K562 (cell line): ENCODE measurements at regions not wholly inside any gene's neighbourhood (a gene's known extent, or its start where the extent isn't known, plus 50 kb on each side); places are given as distances from the start of the nearest gene placed in this dataset.

Experiments used
- ARID2 ChIP-seq: fragments of 450-650 bp; IDR thresholded peaks from 2 replicates; pipeline ENCODE4 v1.6.1; 2017; ENCODE audit warnings: antibody characterized with exemption, mild to moderate bottlenecking
- BDP1 ChIP-seq: IDR thresholded peaks from 3 replicates; pipeline ENCODE4 v1.6.1; 2011; ENCODE audit not compliant: insufficient read length, insufficient read depth
- CREM ChIP-seq: IDR thresholded peaks from 2 replicates; pipeline ENCODE4 v1.6.1; 2014; ENCODE audit warnings: antibody characterized with exemption, low read depth
- E2F3 ChIP-seq: fragments of 250-450 bp; sonication (Bioruptor Pico); IDR thresholded peaks from 2 replicates; pipeline ENCODE4 v1.4.0; 2020; ENCODE audit warnings: mild to moderate bottlenecking
- GTF2E2 ChIP-seq: fragments of 200-800 bp; sonication (Bioruptor generic); IDR thresholded peaks from 2 replicates; pipeline ENCODE4 v1.6.1; 2016; ENCODE audit warnings: missing genetic modification characterization, missing compliant biosample characterization
- JUN ChIP-seq, 2 experiments: sonication (generic) in 1 of 2; formaldehyde crosslinking in 1 of 2; IDR thresholded peaks; 2 replicates each; pipeline versions ENCODE4 v1.6.1 to v1.8.0; 2012 to 2022; ENCODE audit warnings: borderline replicate concordance in 2 of 2, mild to moderate bottlenecking in 2 of 2, improper control_type of control experiment in 1 of 2, low read depth in 1 of 2, low read length in 1 of 2, missing genetic modification reagents in 1 of 2
- MYBL2 ChIP-seq, 2 experiments: fragments of 450-650 bp in 1 of 2; sonication (generic) in 1 of 2; formaldehyde crosslinking in 1 of 2; IDR thresholded peaks; 2 replicates each; pipeline versions ENCODE4 v1.6.1 to v1.8.1; 2017 to 2022; ENCODE audit warnings: borderline replicate concordance in 1 of 2, inconsistent platforms in 1 of 2, low read depth in 1 of 2, mild to moderate bottlenecking in 1 of 2, missing genetic modification reagents in 1 of 2, moderate library complexity in 1 of 2
- NCOR1 ChIP-seq: fragments of 450-650 bp; IDR thresholded peaks from 2 replicates; pipeline ENCODE4 v1.6.1; 2016; ENCODE audit warnings: mild to moderate bottlenecking, moderate library complexity
- SFPQ ChIP-seq: fragments of 200-400 bp; formaldehyde crosslinking; IDR thresholded peaks from 2 replicates; pipeline ENCODE4 v1.6.1; 2017; ENCODE audit warnings: mild to moderate bottlenecking, low read depth, low read length, moderate library complexity

DNA sequence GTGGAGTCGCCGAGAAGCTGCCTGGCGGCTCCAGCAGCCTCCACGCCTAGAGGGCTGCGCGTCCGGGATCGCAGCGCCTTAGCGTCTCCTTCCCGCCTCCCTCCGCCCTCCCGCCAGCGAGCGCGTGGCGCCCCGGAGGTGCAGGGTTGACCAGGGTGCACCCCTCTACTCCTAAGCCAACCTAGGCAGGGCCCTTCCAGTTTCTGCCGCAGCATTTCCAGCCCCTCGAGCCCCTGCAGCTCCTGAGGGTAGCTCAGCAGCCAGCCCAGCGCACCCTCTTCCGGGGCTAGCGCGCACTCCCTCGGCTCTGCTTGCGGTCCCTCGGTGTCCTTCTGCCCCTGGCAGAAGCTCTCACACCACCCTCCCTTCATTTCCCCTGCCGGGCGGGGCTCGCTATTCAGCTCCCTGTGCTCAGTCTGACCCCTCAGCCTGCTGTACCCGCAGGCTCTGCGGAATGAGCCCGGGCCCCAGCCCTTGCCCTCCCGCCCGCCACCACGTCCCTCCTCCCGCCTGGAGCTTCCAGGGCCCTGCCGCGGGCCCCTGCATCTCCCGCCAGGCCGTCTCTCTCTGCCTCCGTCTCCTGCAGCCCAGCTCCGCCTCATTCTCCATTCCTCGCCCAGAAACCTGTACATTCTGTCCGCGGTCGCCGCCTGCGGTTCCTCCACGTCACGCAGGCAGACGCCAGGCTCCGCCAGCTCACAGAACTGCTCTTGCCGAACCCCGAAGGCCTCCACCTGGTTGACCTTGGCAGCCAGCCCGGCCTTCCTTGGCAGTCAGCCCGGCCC, 61.8 kb downstream of the SPATA31C2 start (continued):
- TF ChIP-seq ARID2 (no peak), GTF2E2 (no peak), SFPQ (no peak), JUN (IDR thresholded peaks at IDR 0.05; ENCODE audit: borderline replicate concordance, low read depth, low read length) (no peak), JUN (CRISPR knock-in tag; IDR thresholded peaks at IDR 0.05; ENCODE audit: borderline replicate concordance) (no peak), E2F3 (CRISPR knock-in tag) (no peak), CREM (0 out of 2 replicates have a peak, but pooled peaks have one; percentile 34), NCOR1 (no peak), BDP1 (no peak), MYBL2 (IDR thresholded peaks at IDR 0.05; ENCODE audit: low read depth) (no peak), MYBL2 (CRISPR knock-in tag; IDR thresholded peaks at IDR 0.05; ENCODE audit: borderline replicate concordance) (no peak)
